HCT116 (cell line): ENCODE measurements at regions not wholly inside any gene's neighbourhood (a gene's known extent, or its start where the extent isn't known, plus 50 kb on each side); places are given as distances from the start of the nearest gene placed in this dataset.

Source experiments
- CBX3 ChIP-seq: IDR thresholded peaks from 2 replicates; pipeline ENCODE4 v1.6.1; 2012; ENCODE audit warnings: low read depth
- CTCF ChIP-seq, 3 experiments: fragments of 200-600 bp in 1 of 3; sonication (generic) in 1 of 3; IDR thresholded peaks in 2 of 3; conservative IDR thresholded peaks in 1 of 3; 2 replicates each; pipeline ENCODE4 v1.5.1; 2012 to 2017; ENCODE audit warnings: low read depth in 2 of 3, low read length in 2 of 3, antibody characterized with exemption in 1 of 3, borderline replicate concordance in 1 of 3, control low read depth in 1 of 3, mild to moderate bottlenecking in 1 of 3, mixed read lengths in 1 of 3, mixed run types in 1 of 3, moderate library complexity in 1 of 3; ENCODE audit not compliant: insufficient read depth in 1 of 3
- ELF1 ChIP-seq: IDR thresholded peaks from 2 replicates; pipeline ENCODE4 v1.6.1; 2012; ENCODE audit warnings: low read depth, borderline replicate concordance
- EZH2 ChIP-seq: fragments of 200-600 bp; sonication (generic); IDR thresholded peaks from 2 replicates; pipeline ENCODE4 v1.6.1; 2017; ENCODE audit warnings: antibody characterized with exemption, mixed run types
- EZH2phosphoT487 ChIP-seq: fragments of 200-600 bp; IDR thresholded peaks from 2 replicates; pipeline ENCODE4 v1.6.1; 2018; ENCODE audit warnings: antibody characterized with exemption, borderline replicate concordance
- POLR2A ChIP-seq: IDR thresholded peaks from 2 replicates; pipeline ENCODE4 v1.7.0; 2011; ENCODE audit warnings: borderline replicate concordance; ENCODE audit not compliant: insufficient read depth, insufficient read length; ENCODE audit errors: extremely low read depth
- POLR2AphosphoS5 ChIP-seq: IDR thresholded peaks from 2 replicates; pipeline ENCODE4 v1.6.1; 2011; ENCODE audit warnings: mild to moderate bottlenecking, low read depth, low read length, moderate library complexity
- REST ChIP-seq: IDR thresholded peaks from 2 replicates; pipeline ENCODE4 v1.6.1; 2012; ENCODE audit warnings: low read depth
- SP1 ChIP-seq: IDR thresholded peaks from 2 replicates; pipeline ENCODE4 v1.6.1; 2012; ENCODE audit warnings: low read depth
- ZBTB33 ChIP-seq: IDR thresholded peaks from 2 replicates; pipeline ENCODE4 v1.6.1; 2011; ENCODE audit warnings: mild to moderate bottlenecking, low read length, moderate library complexity; ENCODE audit not compliant: insufficient replicate concordance; ENCODE audit errors: extremely low read depth
- ZNF274 ChIP-seq: fragments of 200-500 bp; sonication (Bioruptor generic); IDR thresholded peaks from 2 replicates; pipeline ENCODE4 v1.6.1; 2014; ENCODE audit warnings: mild to moderate bottlenecking, low read depth, low read length, inconsistent platforms
- TF ChIP-seq, protein P1 (sequence below): IDR thresholded peaks from 2 replicates; pipeline ENCODE4 v1.6.1; 2012

DNA sequence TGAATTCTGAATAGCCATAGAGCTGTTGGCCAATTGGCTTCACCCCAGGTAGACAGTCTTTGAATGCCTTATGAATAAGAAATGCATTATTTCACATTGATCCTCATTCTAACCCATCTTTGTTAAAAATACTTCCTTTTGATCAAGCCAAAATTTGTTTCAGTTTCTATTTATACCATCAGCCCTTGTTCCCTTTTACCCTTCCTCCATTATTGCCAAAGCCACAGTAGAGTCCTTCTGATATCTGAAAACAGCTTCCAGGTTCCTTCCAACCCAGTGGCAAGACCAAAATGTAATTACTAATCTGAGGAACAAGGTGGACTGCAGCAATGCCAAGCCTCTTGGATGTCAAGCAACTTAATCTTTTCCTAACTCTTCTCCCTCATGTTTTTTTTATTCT is 458.8 kb downstream of the BUD13 start:
- TF ChIP-seq CBX3 (no peak), ZBTB33 (no peak), CTCF (IDR thresholded peaks at IDR 0.05 in 2 of 3, conservative IDR thresholded peaks at IDR 0.05 in 1 of 3; ENCODE audit: borderline replicate concordance in 1 of 3, insufficient read depth in 1 of 3, low read depth in 2 of 3, low read length in 2 of 3) (no peak), SP1 (no peak), POLR2AphosphoS5 (no peak), POLR2A (no peak), EZH2 (no peak), EZH2phosphoT487 (no peak), ZNF274 (no peak), REST (no peak), ELF1 (no peak)
- TF ChIP-seq, protein P1, sequence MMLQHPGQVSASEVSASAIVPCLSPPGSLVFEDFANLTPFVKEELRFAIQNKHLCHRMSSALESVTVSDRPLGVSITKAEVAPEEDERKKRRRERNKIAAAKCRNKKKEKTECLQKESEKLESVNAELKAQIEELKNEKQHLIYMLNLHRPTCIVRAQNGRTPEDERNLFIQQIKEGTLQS, result no peak
